Globus pallidus (tissue), 1 donor: ENCODE measurements at regions not wholly inside any gene's neighbourhood (a gene's known extent, or its start where the extent isn't known, plus 50 kb on each side); places are given as distances from the start of the nearest gene placed in this dataset.

ENCODE experiments used
- DNase-seq: peaks from one replicate; pipeline ENCODE4 v3.0.0-alpha.2; 2015; ENCODE audit warnings: low spot score

DNA sequence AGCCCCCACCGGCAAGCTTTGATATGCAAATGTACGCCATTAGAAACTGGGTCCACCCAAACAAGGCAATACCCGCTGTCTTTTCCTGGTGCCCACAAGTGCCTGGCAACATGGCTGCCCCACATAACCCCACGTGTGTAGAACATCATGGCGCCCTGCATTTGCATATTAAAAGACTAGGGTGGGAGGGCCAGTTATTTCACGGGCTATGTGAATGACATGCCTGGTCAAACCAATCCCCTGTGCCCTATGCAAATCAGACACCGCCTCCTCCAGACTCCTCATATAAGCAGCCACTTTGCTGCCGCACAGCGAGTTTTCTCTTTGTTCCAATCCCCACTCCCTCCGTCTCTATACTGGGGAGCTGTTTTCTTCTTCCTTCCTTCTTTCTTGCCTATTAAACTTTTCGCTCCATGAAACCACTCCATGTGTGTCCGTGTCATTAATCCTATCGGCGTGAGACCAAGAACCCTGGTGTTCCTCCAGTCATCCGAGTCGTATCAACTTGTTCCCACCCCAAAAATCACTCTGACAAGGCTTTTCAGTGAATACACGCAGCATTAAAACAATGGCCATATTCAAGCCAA is 112.6 kb upstream of the SORBS2 start:
- no peak for DNase-seq

GRCh38 chr4:185925910-185926360 is 113.9 kb upstream of the SORBS2 start:
- DNase-seq = no peak

DNA sequence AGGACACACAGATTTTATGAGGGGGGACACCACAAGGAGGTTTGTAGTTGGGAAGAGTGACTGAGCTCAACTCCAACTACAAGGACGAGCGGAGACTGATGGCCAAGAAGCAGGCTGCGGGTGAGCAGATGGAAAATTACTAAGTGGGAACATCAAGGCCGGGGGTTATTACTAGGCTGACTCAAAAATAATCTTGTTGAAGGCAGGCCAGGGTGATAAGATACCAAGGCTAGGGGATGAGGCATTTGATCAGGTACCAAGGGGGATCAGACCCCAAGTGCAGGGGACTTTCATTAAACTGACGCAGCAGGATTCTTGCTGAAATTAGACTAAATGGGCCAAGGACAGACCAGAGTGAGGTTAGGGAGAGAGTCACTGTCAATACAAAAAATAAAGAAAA is 119.4 kb upstream of the SORBS2 start:
- no peak for DNase-seq

GRCh38 chr4:185931986-185932385 is 120.0 kb upstream of the SORBS2 start:
- DNase-seq = no peak

- DNase-seq = no peak
Measured at GRCh38 chr4:185932491-185932890, 120.5 kb upstream of the SORBS2 start.

DNA sequence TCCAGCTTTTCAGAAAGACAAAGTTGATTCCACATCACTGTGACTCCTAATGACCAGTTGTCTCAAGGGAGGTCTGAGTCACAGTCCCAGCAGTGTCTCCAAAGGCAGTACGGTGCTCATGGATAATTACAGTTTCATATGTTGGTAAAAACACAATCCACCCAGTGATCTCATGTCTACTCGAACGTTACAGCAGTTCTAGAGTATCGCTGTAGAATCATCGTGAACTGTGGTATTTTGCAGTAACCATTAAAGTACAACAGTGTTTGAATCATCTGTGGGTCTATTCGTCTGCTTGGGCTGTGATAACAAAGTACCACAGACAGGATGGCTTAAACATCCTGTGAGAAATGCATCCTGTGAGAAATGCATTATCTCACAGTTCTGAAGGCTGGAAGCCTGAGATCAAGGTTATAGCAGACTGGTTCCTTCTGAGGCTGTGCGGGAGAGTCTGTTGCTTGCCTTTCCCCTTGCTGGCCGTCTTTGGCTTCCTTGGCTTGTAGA is 121.1 kb upstream of the SORBS2 start:
- DNase-seq = no peak

DNA sequence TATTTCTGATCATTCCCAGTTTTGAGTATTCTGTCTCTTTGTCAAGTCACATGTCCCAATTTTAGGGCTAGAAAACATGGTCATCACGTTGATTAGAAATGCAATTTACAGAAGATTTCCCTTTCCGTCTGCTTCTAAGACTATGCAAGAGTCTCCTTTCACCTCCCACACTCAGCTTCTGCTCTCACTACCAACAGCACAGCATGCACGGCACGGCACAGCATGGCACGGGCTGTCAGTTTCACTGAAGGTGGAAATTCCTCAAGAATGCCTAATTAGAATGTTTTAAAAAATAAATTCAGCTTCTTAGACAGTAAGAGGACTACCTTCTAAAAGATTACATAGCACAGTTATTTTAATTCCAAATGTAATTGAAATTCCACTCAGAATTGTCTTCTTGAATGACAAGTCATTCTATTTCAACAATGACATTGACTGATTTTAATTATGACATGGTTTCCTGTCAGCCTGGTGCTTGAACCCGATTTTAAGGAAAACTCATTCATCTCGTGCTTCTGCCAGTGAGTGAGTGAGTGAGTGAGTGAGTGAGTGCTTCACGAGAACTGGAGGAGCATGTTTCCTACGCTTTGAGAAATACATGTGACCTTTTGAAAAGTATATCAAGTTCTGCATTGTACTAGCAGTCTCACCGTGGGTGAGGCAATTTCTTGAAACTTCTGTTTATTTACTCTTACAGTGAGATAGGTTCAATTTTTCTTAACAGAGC is 124.8 kb upstream of the SORBS2 start:
- no peak for DNase-seq

GRCh38 chr4:185938654-185939053 is 126.7 kb upstream of the SORBS2 start:
- DNase-seq = no peak

- no peak for DNase-seq
Measured at GRCh38 chr4:185941461-185941860, 127.5 kb upstream of the TLR3 start.

- no peak for DNase-seq
Measured at GRCh38 chr4:185945252-185945651, 123.7 kb upstream of the TLR3 start.

DNA sequence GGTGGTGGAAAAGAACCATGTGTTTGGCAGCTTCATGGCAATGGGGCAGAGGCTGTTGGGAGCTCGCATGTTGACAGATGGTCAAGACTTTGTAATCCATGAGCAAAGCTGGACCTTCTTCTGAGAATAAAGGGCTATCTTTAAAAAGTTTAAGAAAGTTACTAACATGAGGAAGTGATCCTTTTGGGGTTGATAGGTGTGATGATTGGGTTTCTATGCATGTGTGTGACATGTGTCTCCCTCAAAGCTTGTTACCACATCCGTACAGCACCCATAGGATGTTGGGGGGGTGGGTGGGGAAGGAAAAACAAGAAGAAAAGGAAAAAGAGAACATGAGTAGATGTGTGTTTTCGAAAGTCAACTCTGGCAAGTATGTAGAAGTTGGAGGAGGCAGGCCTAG is 123.0 kb upstream of the TLR3 start:
- DNase-seq = no peak

- no peak for DNase-seq
Measured at GRCh38 chr4:185950891-185951290, 118.1 kb upstream of the TLR3 start.

- no peak for DNase-seq
Measured at GRCh38 chr4:185955151-185955770, 113.7 kb upstream of the TLR3 start.

DNA sequence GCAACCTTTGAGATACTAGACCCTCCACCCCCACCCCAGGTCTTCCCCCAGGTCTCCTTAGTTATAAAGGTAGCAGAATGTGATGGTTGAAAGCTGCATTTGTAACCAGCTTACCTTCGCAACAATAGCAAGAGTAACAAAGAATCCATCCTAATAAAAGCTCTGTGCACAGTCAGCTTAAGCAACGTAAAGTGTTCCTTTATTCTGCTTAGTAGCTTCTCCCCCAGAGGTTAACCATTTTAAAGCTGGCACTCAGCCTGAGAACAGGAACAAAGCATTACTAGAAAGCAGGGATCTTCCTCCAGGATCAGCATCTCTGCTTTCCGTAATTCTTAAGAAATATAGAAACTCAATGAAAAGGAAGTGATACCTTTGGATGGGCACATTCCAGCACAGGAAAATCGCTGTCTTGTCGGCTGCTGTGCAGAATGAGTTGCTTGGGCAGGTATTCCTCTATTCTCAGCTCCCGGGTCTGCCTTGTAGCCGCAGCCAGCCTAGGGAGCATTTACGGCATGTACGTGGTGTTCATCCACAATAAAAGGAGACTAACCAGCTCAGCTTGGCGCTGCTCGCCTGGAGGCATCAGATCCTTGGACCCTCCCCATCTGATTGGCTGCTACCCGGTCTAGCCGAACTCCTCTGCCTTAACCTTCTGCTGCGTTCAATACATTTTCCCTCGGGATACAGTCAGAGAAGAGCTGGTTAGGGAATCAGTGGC is 113.0 kb upstream of the TLR3 start:
- DNase-seq = no peak

DNA sequence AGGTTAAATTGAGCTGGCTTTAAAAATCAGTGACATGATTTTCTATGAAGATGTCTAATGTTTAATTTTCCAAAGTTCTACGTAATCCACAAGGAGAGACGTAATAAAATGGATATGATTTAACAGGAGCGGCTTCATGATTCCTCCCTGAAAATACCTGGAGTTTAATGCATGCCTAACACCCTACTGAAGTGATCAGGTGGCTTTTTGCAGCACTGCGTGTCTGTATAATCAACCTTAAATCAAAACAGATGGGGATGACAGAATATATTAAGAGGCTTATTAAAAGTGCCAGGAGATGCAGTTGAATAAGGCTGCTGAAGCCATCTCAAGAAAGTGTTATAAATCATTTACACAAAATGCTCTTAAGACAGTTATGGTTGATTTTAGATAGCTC is 112.4 kb upstream of the TLR3 start:
- no peak for DNase-seq

- no peak for DNase-seq
Measured at GRCh38 chr4:185958094-185958747, 110.7 kb upstream of the TLR3 start.

- DNase-seq = peak; percentile 3
Measured at GRCh38 chr4:185965426-185966384, 103.3 kb upstream of the TLR3 start.

- no peak for DNase-seq
Measured at GRCh38 chr4:185966549-185966948, 102.4 kb upstream of the TLR3 start.

DNA sequence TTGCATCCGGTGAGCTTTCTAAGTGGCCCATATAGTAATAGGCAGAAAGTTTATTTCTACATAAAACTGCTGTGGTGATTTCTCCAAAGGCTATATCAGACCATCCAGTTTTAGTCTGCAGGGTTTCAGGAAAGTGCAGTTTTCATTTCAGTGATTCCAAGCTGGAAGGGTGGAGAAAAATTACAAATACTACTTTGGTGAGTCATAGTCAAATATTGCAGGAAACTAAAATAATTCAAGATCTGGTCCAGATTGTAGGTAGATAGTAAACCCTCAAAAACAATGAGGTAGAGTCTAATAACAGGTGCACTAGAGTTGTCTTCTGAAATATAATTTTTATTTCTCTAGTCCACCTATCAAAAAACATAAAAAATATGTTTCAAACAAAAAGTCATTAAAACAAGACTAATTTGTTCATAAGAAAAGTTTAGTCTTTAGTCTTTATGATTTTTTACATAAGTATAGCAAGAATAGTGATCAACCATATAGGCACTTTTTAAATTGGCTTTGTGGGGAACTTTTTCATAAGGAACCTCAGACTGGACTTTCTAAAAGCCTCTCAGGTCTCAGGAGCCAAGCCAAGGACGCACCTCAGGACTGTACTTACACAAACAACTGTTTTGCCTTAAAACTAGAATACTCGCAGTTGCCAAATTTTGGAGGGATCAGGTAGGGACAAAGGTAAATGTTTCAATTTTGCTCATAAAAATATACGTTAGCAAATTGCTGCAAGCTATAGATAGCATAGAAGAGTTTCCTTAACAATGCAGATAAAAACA is 101.8 kb upstream of the TLR3 start:
- no peak for DNase-seq

DNA sequence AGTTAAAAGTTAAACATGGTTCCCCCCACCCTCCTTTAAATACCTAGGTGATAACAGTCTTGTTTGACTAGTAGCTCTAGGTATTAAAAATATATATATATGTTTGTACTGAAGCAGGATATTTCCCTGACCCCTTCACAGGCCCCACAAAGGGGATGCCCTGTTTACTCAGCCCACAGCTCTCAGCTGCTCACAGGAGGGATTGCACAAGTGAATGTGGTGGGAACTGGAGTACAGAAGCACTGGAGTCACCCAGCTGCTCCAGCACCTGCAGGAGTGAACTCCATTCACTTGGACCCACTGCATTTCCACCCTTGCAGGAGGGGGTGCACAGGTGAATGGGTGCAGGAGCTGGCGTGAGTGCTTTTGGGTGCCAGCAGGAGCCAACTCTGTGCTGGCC is 99.3 kb upstream of the TLR3 start:
- DNase-seq = no peak
